GM12878 (cell line): ENCODE measurements at regions not wholly inside any gene's neighbourhood (a gene's known extent, or its start where the extent isn't known, plus 50 kb on each side); places are given as distances from the start of the nearest gene placed in this dataset.

ENCODE experiments used
- ATAC-seq: fragments of 200-7000 bp; cut with Tn5 transposase; 3 replicates; pipeline ENCODE4 v1.9.1; 2020; ENCODE audit warnings: mild to moderate bottlenecking, moderate library complexity
- BruUV-seq: library from RNA; stranded (reverse); fragments of 400-500 nt; replicated peaks from 2 replicates; lab custom pipeline; 2021; lab: Mats Ljungman, UMichigan
- CTCF ChIA-PET: fragments of 300-600 bp; sonication (Branson Sonifier 250); formaldehyde crosslinking; extraction: SDS; loops from one replicate; lab custom pipeline; 2021; ENCODE audit warnings: inconsistent platforms; lab: Yijun Ruan, JAX
- POLR2A ChIA-PET: fragments of 350-600 bp; formaldehyde crosslinking; extraction: SDS; loops from one replicate; lab custom pipeline; 2021; ENCODE audit warnings: inconsistent platforms; lab: Charles Lee
- RAD21 ChIA-PET: fragments of 300-600 bp; sonication (Branson Sonifier 250); formaldehyde crosslinking; loops from one replicate; lab custom pipeline; 2023; ENCODE audit warnings: antibody characterized with exemption; ENCODE audit not compliant: unreplicated experiment; lab: Charles Lee
- SMC1A ChIA-PET: fragments of 300-600 bp; sonication (Branson Sonifier 250); formaldehyde crosslinking; loops from one replicate; lab custom pipeline; 2023; ENCODE audit not compliant: unreplicated experiment, uncharacterized antibody; lab: Charles Lee
- DNase-seq: peaks from one replicate; pipeline ENCODE4 v3.0.0-alpha.2; 2011; ENCODE audit warnings: low read depth, low spot score
- FAIRE-seq: peaks from 3 replicates; lab custom pipeline; 2011; peaks lifted over from hg19 to GRCh38; lab: Jason Lieb, UNC
- H2AFZ ChIP-seq: 2 replicates; pipeline ENCODE4 v1.6.0; 2011; ENCODE audit warnings: low read depth, low read length, control low read depth; ENCODE audit not compliant: control insufficient read depth
- H3K27ac ChIP-seq: 2 replicates; pipeline ENCODE4 v1.5.1; 2011; ENCODE audit warnings: control low read depth; ENCODE audit not compliant: control insufficient read depth, insufficient read depth
- H3K27me3 ChIP-seq, 2 experiments: replicated peaks in 1 of 2; 2 replicates each; pipeline versions ENCODE4 v1.6.0 to v1.6.1; 2011; ENCODE audit warnings: low read length in 1 of 2; ENCODE audit not compliant: control insufficient read depth in 2 of 2, insufficient read depth in 2 of 2
- H3K36me3 ChIP-seq, 2 experiments: 2 replicates each; pipeline ENCODE4 v1.5.1; 2011; ENCODE audit warnings: low read length in 1 of 2; ENCODE audit not compliant: control insufficient read depth in 2 of 2, insufficient read depth in 2 of 2
- H3K4me1 ChIP-seq: 2 replicates; pipeline ENCODE4 v1.6.1; 2011; ENCODE audit warnings: mild to moderate bottlenecking, low read length, moderate library complexity, mixed read lengths; ENCODE audit not compliant: control insufficient read depth, insufficient read depth
- H3K4me2 ChIP-seq: 2 replicates; pipeline ENCODE4 v1.6.0; 2011; ENCODE audit warnings: control low read depth; ENCODE audit not compliant: control insufficient read depth, insufficient read depth
- H3K4me3 ChIP-seq: fragments of 200-600 bp; sonication (generic); 2 replicates; pipeline ENCODE4 v1.5.1; 2016
- H3K79me2 ChIP-seq: 2 replicates; pipeline ENCODE4 v1.6.0; 2011; ENCODE audit warnings: low read length; ENCODE audit not compliant: control insufficient read depth, insufficient read depth
- H3K9ac ChIP-seq: 2 replicates; pipeline ENCODE4 v1.8.0; 2011; ENCODE audit warnings: low read length, control low read depth, mixed read lengths; ENCODE audit not compliant: control insufficient read depth, insufficient read depth
- H3K9me3 ChIP-seq: replicated peaks from 3 replicates; pipeline ENCODE4 v1.5.1; 2011; ENCODE audit warnings: mild to moderate bottlenecking, low read length; ENCODE audit not compliant: control insufficient read depth, insufficient read depth
- H4K20me1 ChIP-seq: 2 replicates; pipeline ENCODE4 v1.6.0; 2011; ENCODE audit not compliant: control insufficient read depth, insufficient read depth
- ATF3 ChIP-seq: IDR thresholded peaks from 2 replicates; pipeline ENCODE4 v1.6.1; 2011; ENCODE audit warnings: low read depth, mild to moderate bottlenecking, low read length, moderate library complexity, borderline replicate concordance; ENCODE audit errors: extremely low read depth
- BRCA1 ChIP-seq: IDR thresholded peaks from 2 replicates; pipeline ENCODE4 v1.6.1; 2011; ENCODE audit warnings: low read depth, low read length, improper control_type of control experiment
- CBX3 ChIP-seq: fragments of 200-600 bp; sonication (generic); IDR thresholded peaks from 2 replicates; pipeline ENCODE4 v1.6.1; 2016; ENCODE audit warnings: low read depth, borderline replicate concordance
- CREB1 ChIP-seq: IDR thresholded peaks from 2 replicates; pipeline ENCODE4 v1.6.1; 2012; ENCODE audit warnings: low read depth, mild to moderate bottlenecking, inconsistent platforms
- EP300 ChIP-seq, 2 experiments: fragments of 150-350 bp in 1 of 2; IDR thresholded peaks; 2 replicates each; pipeline ENCODE4 v1.6.1; 2011 to 2012; ENCODE audit warnings: low read depth in 2 of 2, low read length in 2 of 2, borderline replicate concordance in 1 of 2, improper control_type of control experiment in 1 of 2, inconsistent platforms in 1 of 2; ENCODE audit not compliant: control insufficient read depth in 1 of 2
- ETV6 ChIP-seq, 2 experiments: fragments of 450-650 bp in 1 of 2; IDR thresholded peaks in 1 of 2; conservative IDR thresholded peaks in 1 of 2; 2 replicates each; pipeline ENCODE4 v1.6.1; 2014; ENCODE audit warnings: antibody characterized with exemption in 1 of 2, borderline replicate concordance in 1 of 2, low read depth in 1 of 2, mild to moderate bottlenecking in 1 of 2, moderate library complexity in 1 of 2
- HCFC1 ChIP-seq: fragments of 150-350 bp; IDR thresholded peaks from 2 replicates; pipeline ENCODE4 v1.6.1; 2014; ENCODE audit warnings: low read length
- HDAC6 ChIP-seq: fragments of 200-600 bp; sonication (generic); IDR thresholded peaks from one replicate; pipeline ENCODE4 v1.8.0; 2017; ENCODE audit warnings: antibody characterized with exemption; ENCODE audit not compliant: unreplicated experiment
- KAT2A ChIP-seq: conservative IDR thresholded peaks from 2 replicates; pipeline ENCODE4 v1.6.1; 2011; ENCODE audit warnings: low read depth, low read length; ENCODE audit not compliant: control insufficient read depth
- LARP7 ChIP-seq: fragments of 450-650 bp; IDR thresholded peaks from 2 replicates; pipeline ENCODE4 v1.6.1; 2017; ENCODE audit warnings: mild to moderate bottlenecking
- MEF2B ChIP-seq: fragments of 450-650 bp; IDR thresholded peaks from 2 replicates; pipeline ENCODE4 v1.6.1; 2018; ENCODE audit warnings: mild to moderate bottlenecking, moderate library complexity; ENCODE audit not compliant: partially characterized antibody, poor library complexity, severe bottlenecking
- MYB ChIP-seq: fragments of 150-350 bp; IDR thresholded peaks from 2 replicates; pipeline ENCODE4 v1.6.1; 2014; ENCODE audit warnings: mild to moderate bottlenecking, low read depth, low read length, borderline replicate concordance
- PAX8 ChIP-seq: fragments of 450-650 bp; IDR thresholded peaks from 2 replicates; pipeline ENCODE4 v1.6.1; 2017; ENCODE audit warnings: mild to moderate bottlenecking, moderate library complexity
- RAD51 ChIP-seq: fragments of 450-650 bp; IDR thresholded peaks from 2 replicates; pipeline ENCODE4 v1.6.1; 2016; ENCODE audit warnings: moderate library complexity, mild to moderate bottlenecking, inconsistent platforms
- SMC3 ChIP-seq: IDR thresholded peaks from 2 replicates; pipeline ENCODE4 v1.6.1; 2011; ENCODE audit warnings: low read length, improper control_type of control experiment, borderline replicate concordance
- SREBF1 ChIP-seq: IDR thresholded peaks from 2 replicates; pipeline ENCODE4 v1.6.1; 2012; ENCODE audit warnings: mild to moderate bottlenecking, low read length
- STAT1 ChIP-seq: fragments of 450-650 bp; conservative IDR thresholded peaks from 2 replicates; pipeline ENCODE4 v1.6.1; 2014; ENCODE audit warnings: antibody characterized with exemption, mild to moderate bottlenecking
- TARDBP ChIP-seq: IDR thresholded peaks from 2 replicates; pipeline ENCODE4 v1.6.1; 2016; ENCODE audit warnings: borderline replicate concordance
- ZNF384 ChIP-seq: IDR thresholded peaks from 2 replicates; pipeline ENCODE4 v1.6.1; 2012; ENCODE audit warnings: low read depth, mild to moderate bottlenecking, low read length, improper control_type of control experiment, borderline replicate concordance
- ZNF592 ChIP-seq: fragments of 450-650 bp; IDR thresholded peaks from 2 replicates; pipeline ENCODE4 v1.6.1; 2017; ENCODE audit warnings: mild to moderate bottlenecking, moderate library complexity
- WGBS: methylation state at CpG from one replicate; pipeline ENCODE4 v1.1.6; 2016; ENCODE audit warnings: low lambda C conversion rate; ENCODE audit not compliant: insufficient replicate concordance, insufficient coverage; ENCODE audit errors: missing lambda C conversion rate; 5-methylcytosine and 5-hydroxymethylcytosine counted together
- in situ Hi-C: fragments of 300-500 bp; cut with MboI; formaldehyde crosslinking; loops from 9 replicates; pipeline ENCODE4 v1.14.3; 2018; ENCODE audit warnings: mixed read lengths
- intact Hi-C: fragments of 100-400 bp; cut with micrococcal nuclease; formaldehyde crosslinking; loops from one replicate; pipeline ENCODE4 v1.14.2; 2022; ENCODE audit not compliant: unreplicated experiment

GRCh38 chr2:129404000-129404685 lies 575.3 kb upstream of the RAB6C start (continued):
- TF ChIP-seq KAT2A: no peak
- no peak for TF ChIP-seq ZNF384
- no peak for TF ChIP-seq STAT1
- TF ChIP-seq TARDBP: no peak
- no peak for TF ChIP-seq MYB
- no peak for TF ChIP-seq SREBF1
- TF ChIP-seq CBX3: no peak
- no peak for TF ChIP-seq HCFC1

GRCh38 chr2:129408570-129408969 lies 570.9 kb upstream of the RAB6C start:
- no TSS peak for BruUV-seq
- Histone ChIP-seq H3K27me3 (no peaks in the 10 kb centered on the region), H3K9me3 (no peaks in the 10 kb centered on the region), H3K4me1 (no peaks in the 10 kb centered on the region), H3K79me2 (no peaks in the 10 kb centered on the region), H3K36me3 (no peaks in the 10 kb centered on the region), H3K4me3 (no peak overlapping the region), H3K4me2 (no peak overlapping the region), H3K27ac (no peak overlapping the region), H3K9ac (no peak overlapping the region), H4K20me1 (no peaks in the 10 kb centered on the region), H2AFZ (no peak overlapping the region)
- in situ Hi-C loops (no loop called here), intact Hi-C loops (loop anchor here (10.0 kb wide), 1 partner anchor 436 kb away; no protein-coding TSS in a partner anchor)
- ChIA-PET CTCF (interaction anchor here (0.6 kb wide), 1 partner anchor 17 kb away, joined by 3 read pairs; no protein-coding TSS in a partner anchor), RAD21 (no interaction called here), POLR2A (interaction anchor here (0.9 kb wide), 1 partner anchor 11 kb away, joined by 3 read pairs; no protein-coding TSS in a partner anchor), SMC1A (interaction anchor here (1.2 kb wide), 1 partner anchor 15 kb away, joined by 3 read pairs; no protein-coding TSS in a partner anchor)
- WGBS: 44% methylated on average over 1 of the region's 1 CpG
- FAIRE-seq (no peak), ATAC-seq (no peak), DNase-seq (no peak)
- TF ChIP-seq BRCA1 (no peak), SMC3 (no peak), RAD51 (no peak), ZNF592 (no peak), HDAC6 (no peak), ATF3 (no peak), LARP7 (no peak), EP300 (IDR thresholded peaks at IDR 0.05; ENCODE audit: borderline replicate concordance in 1 of 2, control insufficient read depth in 1 of 2, low read depth in 2 of 2, low read length in 2 of 2) (no peak), ETV6 (conservative IDR thresholded peaks at IDR 0.05 in 1 of 2, IDR thresholded peaks at IDR 0.05 in 1 of 2; ENCODE audit: borderline replicate concordance in 1 of 2, low read depth in 1 of 2) (no peak), PAX8 (no peak), MEF2B (no peak), CREB1 (no peak)
